Panc1 (cell line): ENCODE measurements at regions not wholly inside any gene's neighbourhood (a gene's known extent, or its start where the extent isn't known, plus 50 kb on each side); places are given as distances from the start of the nearest gene placed in this dataset.

Experiments
- CTCF ChIP-seq: fragments of 450-650 bp; IDR thresholded peaks from 2 replicates; pipeline ENCODE4 v1.5.1; 2017; ENCODE audit warnings: mild to moderate bottlenecking
- POLR2AphosphoS5 ChIP-seq: IDR thresholded peaks from 2 replicates; pipeline ENCODE4 v1.6.1; 2012; ENCODE audit warnings: mild to moderate bottlenecking, low read depth, low read length, moderate library complexity
- REST ChIP-seq, 2 experiments: IDR thresholded peaks; 2 replicates each; pipeline ENCODE4 v1.6.1; 2011 to 2012; ENCODE audit warnings: low read depth in 2 of 2, control low read depth in 1 of 2, low read length in 1 of 2, mild to moderate bottlenecking in 1 of 2, moderate library complexity in 1 of 2; ENCODE audit not compliant: insufficient read depth in 1 of 2
- TCF7L2 ChIP-seq: IDR thresholded peaks from 2 replicates; pipeline ENCODE4 v1.6.1; 2011; ENCODE audit warnings: mild to moderate bottlenecking, low read depth, low read length, inconsistent platforms

DNA sequence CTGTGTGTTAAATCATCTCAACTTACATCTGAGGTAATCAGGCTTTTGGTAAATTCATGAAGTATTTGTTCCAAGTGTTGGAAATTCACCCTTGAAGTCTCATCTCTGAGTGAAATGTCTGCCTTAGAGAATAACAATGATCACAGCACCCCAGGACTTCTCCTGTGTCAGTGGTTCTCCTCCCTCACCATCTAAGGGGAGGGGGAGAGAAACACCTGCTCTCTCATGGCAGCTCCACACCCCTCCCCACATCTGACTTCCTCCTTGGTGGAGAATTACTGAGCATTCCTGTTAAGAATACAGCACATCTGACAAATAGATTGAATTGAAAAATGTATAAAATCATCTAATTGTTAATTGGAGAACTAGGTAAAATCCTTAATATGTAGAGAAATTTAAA, 532.1 kb downstream of the RNF144A start:
- TF ChIP-seq CTCF = no peak
- TF ChIP-seq TCF7L2 = no peak
- TF ChIP-seq REST (IDR thresholded peaks at IDR 0.05; ENCODE audit: insufficient read depth in 1 of 2, low read depth in 2 of 2, low read length in 1 of 2) = no peak
- no peak for TF ChIP-seq POLR2AphosphoS5
